ENCODE measurements at regions not wholly inside any gene's neighbourhood (a gene's known extent, or its start where the extent isn't known, plus 50 kb on each side); places are given as distances from the start of the nearest gene placed in this dataset.

- TF ChIP-seq POLR2AphosphoS5 (IDR thresholded peaks at IDR 0.05; ENCODE audit: low read depth, low read length): no peak
- no peak for TF ChIP-seq CTCF (IDR thresholded peaks at IDR 0.05)
Measured at GRCh38 chr2:17232776-17233556, 285.3 kb downstream of the RAD51AP2 start.

Data from Panc1 (cell line).